GM23338 (cell line): ENCODE measurements at regions not wholly inside any gene's neighbourhood (a gene's known extent, or its start where the extent isn't known, plus 50 kb on each side); places are given as distances from the start of the nearest gene placed in this dataset.
"Not testable (repeated sequence)": the region's sequence is repeated elsewhere in the genome, so short reads cannot be mapped to it uniquely, and the experiment has no call there.

Experiments
- ATAC-seq: fragments of 200-7000 bp; cut with Tn5 transposase; 3 replicates; pipeline ENCODE4 v1.9.1; 2020
- DNase-seq: peaks from one replicate; pipeline ENCODE4 v3.0.0-alpha.2; 2015; ENCODE audit warnings: low spot score
- H2AFZ ChIP-seq: fragments of 200-600 bp; sonication (generic); 2 replicates; pipeline ENCODE4 v1.8.0; 2016; ENCODE audit warnings: antibody characterized with exemption, mild to moderate bottlenecking, moderate library complexity
- H3F3A ChIP-seq: fragments of 200-600 bp; sonication (generic); replicated peaks from 2 replicates; pipeline ENCODE4 v1.8.0; 2017; ENCODE audit warnings: antibody characterized with exemption, mixed run types, low read depth
- H3K27ac ChIP-seq: fragments of 200-600 bp; sonication (generic); 2 replicates; pipeline ENCODE4 v1.6.1; 2016; ENCODE audit warnings: low read depth
- H3K27me3 ChIP-seq: fragments of 200-600 bp; sonication (generic); 2 replicates; pipeline ENCODE4 v1.8.0; 2016; ENCODE audit warnings: mild to moderate bottlenecking, mixed run types, moderate library complexity; ENCODE audit not compliant: insufficient read depth
- H3K36me3 ChIP-seq: fragments of 200-600 bp; sonication (generic); 2 replicates; pipeline ENCODE4 v1.8.0; 2016; ENCODE audit warnings: mild to moderate bottlenecking; ENCODE audit not compliant: insufficient read depth
- H3K4me1 ChIP-seq: fragments of 200-600 bp; sonication (generic); 2 replicates; pipeline ENCODE4 v1.8.0; 2016; ENCODE audit warnings: mild to moderate bottlenecking, moderate library complexity; ENCODE audit not compliant: insufficient read depth
- H3K4me2 ChIP-seq: fragments of 200-600 bp; sonication (generic); 2 replicates; pipeline ENCODE4 v1.7.1; 2017; ENCODE audit warnings: mixed run types
- H3K4me3 ChIP-seq: fragments of 200-600 bp; sonication (generic); 2 replicates; pipeline ENCODE4 v1.6.1; 2016; ENCODE audit warnings: mixed run types
- H3K79me2 ChIP-seq: fragments of 200-600 bp; sonication (generic); replicated peaks from 2 replicates; pipeline ENCODE4 v1.8.0; 2017; ENCODE audit warnings: mild to moderate bottlenecking; ENCODE audit not compliant: insufficient read depth
- H3K9me2 ChIP-seq: fragments of 200-600 bp; sonication (generic); 2 replicates; pipeline ENCODE4 v1.8.0; 2017; ENCODE audit not compliant: insufficient read depth
- H4K20me1 ChIP-seq: fragments of 200-600 bp; sonication (generic); replicated peaks from 2 replicates; pipeline ENCODE4 v1.8.0; 2017; ENCODE audit warnings: mild to moderate bottlenecking; ENCODE audit not compliant: insufficient read depth
- H3K27ac Mint-ChIP-seq: 2 replicates; pipeline ENCODE4 v1.8.0; 2020; ENCODE audit warnings: inconsistent platforms, mild to moderate bottlenecking, moderate library complexity, mixed read lengths
- H3K27me3 Mint-ChIP-seq: 3 replicates; pipeline ENCODE4 v1.8.0; 2022; ENCODE audit warnings: low read depth, mild to moderate bottlenecking, moderate library complexity, mixed read lengths, inconsistent platforms; ENCODE audit not compliant: insufficient read depth, poor library complexity
- H3K36me3 Mint-ChIP-seq: 3 replicates; pipeline ENCODE4 v1.8.0; 2021; ENCODE audit warnings: low read depth, mild to moderate bottlenecking, inconsistent platforms, moderate library complexity, mixed read lengths
- H3K4me1 Mint-ChIP-seq: 3 replicates; pipeline ENCODE4 v1.8.0; 2020; ENCODE audit warnings: mild to moderate bottlenecking, inconsistent platforms, mixed read lengths
- H3K4me3 Mint-ChIP-seq: 3 replicates; pipeline ENCODE4 v1.8.0; 2021; ENCODE audit warnings: moderate library complexity, mild to moderate bottlenecking, inconsistent platforms, mixed read lengths
- H3K9me3 Mint-ChIP-seq: 3 replicates; pipeline ENCODE4 v1.8.0; 2020; ENCODE audit warnings: moderate library complexity, mild to moderate bottlenecking, inconsistent platforms, mixed read lengths

- not testable (repeated sequence) for H3K27ac ChIP-seq, H3K36me3 ChIP-seq, H3K79me2 ChIP-seq, H4K20me1 ChIP-seq, H3K27me3 Mint-ChIP-seq, H3K9me3 Mint-ChIP-seq, H3K27me3 ChIP-seq, H3K27ac Mint-ChIP-seq, H2AFZ ChIP-seq, ATAC-seq, H3K4me1 ChIP-seq, H3K4me3 Mint-ChIP-seq, DNase-seq, H3K36me3 Mint-ChIP-seq, H3K4me3 ChIP-seq, H3F3A ChIP-seq, H3K4me2 ChIP-seq, H3K4me1 Mint-ChIP-seq, H3K9me2 ChIP-seq
Observed at GRCh38 chr16:18192389-18192788, 144.1 kb downstream of the NPIPA8 start.

- H2AFZ ChIP-seq, H3K4me3 ChIP-seq, H3K9me2 ChIP-seq, H3F3A ChIP-seq, ATAC-seq, H3K79me2 ChIP-seq, H3K36me3 Mint-ChIP-seq, H3K27me3 Mint-ChIP-seq, H3K9me3 Mint-ChIP-seq, H3K4me2 ChIP-seq, H3K4me1 Mint-ChIP-seq, H3K27ac Mint-ChIP-seq, H3K36me3 ChIP-seq, H3K4me3 Mint-ChIP-seq, H3K27ac ChIP-seq, DNase-seq, H3K27me3 ChIP-seq, H4K20me1 ChIP-seq, H3K4me1 ChIP-seq: not testable (repeated sequence)
Observed at GRCh38 chr16:18190179-18190578, 146.4 kb downstream of the NPIPA8 start.

GRCh38 chr16:18184755-18185154 is 151.8 kb downstream of the NPIPA8 start:
- H3K9me2 ChIP-seq, H2AFZ ChIP-seq, H3K4me3 Mint-ChIP-seq, H3K4me1 ChIP-seq, ATAC-seq, H3K27me3 Mint-ChIP-seq, H3F3A ChIP-seq, H3K36me3 ChIP-seq, H3K4me2 ChIP-seq, DNase-seq, H3K4me1 Mint-ChIP-seq, H3K9me3 Mint-ChIP-seq, H3K79me2 ChIP-seq, H4K20me1 ChIP-seq, H3K4me3 ChIP-seq, H3K27ac ChIP-seq, H3K36me3 Mint-ChIP-seq, H3K27ac Mint-ChIP-seq, H3K27me3 ChIP-seq: not testable (repeated sequence)

- H3K27ac ChIP-seq, H3K27me3 ChIP-seq, H3K27me3 Mint-ChIP-seq, DNase-seq, H3K9me3 Mint-ChIP-seq, H3K4me3 Mint-ChIP-seq, H3K27ac Mint-ChIP-seq, H3K4me1 Mint-ChIP-seq, H3K79me2 ChIP-seq, H3K4me3 ChIP-seq, H3K9me2 ChIP-seq, H3F3A ChIP-seq, H3K4me2 ChIP-seq, H3K36me3 ChIP-seq, H3K36me3 Mint-ChIP-seq, H4K20me1 ChIP-seq, H2AFZ ChIP-seq, H3K4me1 ChIP-seq: not testable (repeated sequence)
- peak; percentile 97 for ATAC-seq
Observed at GRCh38 chr16:18181028-18181427, 155.5 kb downstream of the NPIPA8 start.

- H3K4me3 Mint-ChIP-seq, H3K36me3 Mint-ChIP-seq, H3K36me3 ChIP-seq, H3K27ac ChIP-seq, H3F3A ChIP-seq, H3K27me3 ChIP-seq, H2AFZ ChIP-seq, H3K4me1 Mint-ChIP-seq, H3K9me2 ChIP-seq, DNase-seq, H3K79me2 ChIP-seq, H3K27ac Mint-ChIP-seq, H3K27me3 Mint-ChIP-seq, H4K20me1 ChIP-seq, H3K4me1 ChIP-seq, H3K4me2 ChIP-seq, H3K4me3 ChIP-seq, H3K9me3 Mint-ChIP-seq, ATAC-seq: not testable (repeated sequence)
Observed at GRCh38 chr16:18173945-18174497, 162.5 kb downstream of the NPIPA8 start.

- not testable (repeated sequence) for H2AFZ ChIP-seq, H3K27ac Mint-ChIP-seq, H3F3A ChIP-seq, H3K4me3 Mint-ChIP-seq, H3K4me1 Mint-ChIP-seq, H4K20me1 ChIP-seq, H3K4me1 ChIP-seq, H3K4me2 ChIP-seq, H3K27me3 Mint-ChIP-seq, H3K36me3 ChIP-seq, H3K27me3 ChIP-seq, H3K27ac ChIP-seq, H3K36me3 Mint-ChIP-seq, ATAC-seq, DNase-seq, H3K9me3 Mint-ChIP-seq, H3K79me2 ChIP-seq, H3K9me2 ChIP-seq, H3K4me3 ChIP-seq
Observed at GRCh38 chr16:18162293-18162692, 174.2 kb downstream of the NPIPA8 start.

GRCh38 chr16:18161224-18161623 is 175.3 kb downstream of the NPIPA8 start:
- H3K4me1 Mint-ChIP-seq, H3K36me3 Mint-ChIP-seq, H3K27ac ChIP-seq, ATAC-seq, H3K4me2 ChIP-seq, H3K9me2 ChIP-seq, H3K79me2 ChIP-seq, H2AFZ ChIP-seq, H3K27me3 ChIP-seq, H3K27me3 Mint-ChIP-seq, H3K4me3 Mint-ChIP-seq, H4K20me1 ChIP-seq, H3K4me1 ChIP-seq, DNase-seq, H3K36me3 ChIP-seq, H3F3A ChIP-seq, H3K4me3 ChIP-seq, H3K9me3 Mint-ChIP-seq, H3K27ac Mint-ChIP-seq: not testable (repeated sequence)
